IPS DF 6.9 (cell line): ENCODE measurements at regions not wholly inside any gene's neighbourhood (a gene's known extent, or its start where the extent isn't known, plus 50 kb on each side); places are given as distances from the start of the nearest gene placed in this dataset.

ENCODE experiments used
- DNase-seq: peaks from one replicate; pipeline ENCODE4 v3.0.0-alpha.2; 2013; ENCODE audit warnings: low read depth, low spot score
- H3K27ac ChIP-seq: one replicate; pipeline ENCODE4 v1.5.1; 2013; ENCODE audit warnings: low read length, control low read depth
- H3K27me3 ChIP-seq: 2 replicates; pipeline ENCODE4 v1.6.1; 2013; ENCODE audit warnings: mild to moderate bottlenecking, low read length; ENCODE audit not compliant: control insufficient read depth, insufficient read depth
- H3K36me3 ChIP-seq: 2 replicates; pipeline ENCODE4 v1.6.1; 2013; ENCODE audit warnings: low read length; ENCODE audit not compliant: control insufficient read depth, insufficient read depth
- H3K4me1 ChIP-seq: 2 replicates; pipeline ENCODE4 v1.6.1; 2013; ENCODE audit warnings: low read length; ENCODE audit not compliant: control insufficient read depth, insufficient read depth
- H3K4me3 ChIP-seq: 2 replicates; pipeline ENCODE4 v1.5.1; 2013; ENCODE audit warnings: mild to moderate bottlenecking, low read length
- H3K9me3 ChIP-seq: 2 replicates; pipeline ENCODE4 v1.6.1; 2013; ENCODE audit warnings: low read length, inconsistent platforms; ENCODE audit not compliant: control insufficient read depth, insufficient read depth
- WGBS: extraction: QIAGEN DNeasy Blood & Tissue Kit; methylation state at CpG from one replicate; pipeline ENCODE4 v1.1.7; 2013; ENCODE audit warnings: mixed read lengths, missing lambda C conversion rate; ENCODE audit not compliant: insufficient read length, insufficient coverage; 5-methylcytosine and 5-hydroxymethylcytosine counted together

DNA sequence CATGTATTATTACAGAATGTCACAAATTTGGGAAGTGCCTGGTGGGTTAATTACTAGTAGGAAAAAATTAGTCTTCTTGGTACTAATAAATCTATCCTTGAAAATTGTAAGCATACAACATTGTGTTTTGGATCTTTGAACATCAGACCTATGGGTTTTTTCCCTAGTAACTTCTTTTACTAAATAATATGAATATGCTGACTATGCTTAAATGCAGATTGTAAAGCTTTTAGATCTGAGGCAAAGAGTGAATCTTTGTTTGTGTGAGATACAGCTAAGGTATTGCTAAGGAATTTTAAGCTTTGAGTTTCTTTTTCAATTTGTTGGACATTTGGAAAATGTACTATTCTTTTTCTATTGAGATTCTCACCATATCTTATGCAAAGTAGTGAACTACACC, 390.6 kb upstream of the CCNH start:
- no peaks in the 10 kb centered on the region for H3K27me3 ChIP-seq
- no peaks in the 10 kb centered on the region for H3K36me3 ChIP-seq
- H3K4me3 ChIP-seq, result no peak overlapping the region
- DNase-seq, result no peak
- no peaks in the 10 kb centered on the region for H3K4me1 ChIP-seq
- H3K9me3 ChIP-seq, result no peaks in the 10 kb centered on the region
- no peak overlapping the region for H3K27ac ChIP-seq

- no peak for DNase-seq
- Histone ChIP-seq H3K4me3 (no peak overlapping the region), H3K36me3 (no peaks in the 10 kb centered on the region), H3K27me3 (no peaks in the 10 kb centered on the region), H3K4me1 (no peaks in the 10 kb centered on the region), H3K9me3 (no peaks in the 10 kb centered on the region), H3K27ac (no peak overlapping the region)
- WGBS, result no CpG with 5 or more reads among the region's 4 CpGs
Measured at GRCh38 chr5:87791869-87792268, 379.1 kb upstream of the CCNH start.

- no peak for DNase-seq
- Histone ChIP-seq H3K4me3 (no peak overlapping the region), H3K36me3 (no peaks in the 10 kb centered on the region), H3K27me3 (no peaks in the 10 kb centered on the region; the same call in 1 of the 2 replicates), H3K4me1 (no peaks in the 10 kb centered on the region), H3K27ac (no peak overlapping the region), H3K9me3 (no peaks in the 10 kb centered on the region)
- WGBS, result no CpG with 5 or more reads among the region's 2 CpGs
Measured at GRCh38 chr5:87788416-87788815, 375.7 kb upstream of the CCNH start.

DNA sequence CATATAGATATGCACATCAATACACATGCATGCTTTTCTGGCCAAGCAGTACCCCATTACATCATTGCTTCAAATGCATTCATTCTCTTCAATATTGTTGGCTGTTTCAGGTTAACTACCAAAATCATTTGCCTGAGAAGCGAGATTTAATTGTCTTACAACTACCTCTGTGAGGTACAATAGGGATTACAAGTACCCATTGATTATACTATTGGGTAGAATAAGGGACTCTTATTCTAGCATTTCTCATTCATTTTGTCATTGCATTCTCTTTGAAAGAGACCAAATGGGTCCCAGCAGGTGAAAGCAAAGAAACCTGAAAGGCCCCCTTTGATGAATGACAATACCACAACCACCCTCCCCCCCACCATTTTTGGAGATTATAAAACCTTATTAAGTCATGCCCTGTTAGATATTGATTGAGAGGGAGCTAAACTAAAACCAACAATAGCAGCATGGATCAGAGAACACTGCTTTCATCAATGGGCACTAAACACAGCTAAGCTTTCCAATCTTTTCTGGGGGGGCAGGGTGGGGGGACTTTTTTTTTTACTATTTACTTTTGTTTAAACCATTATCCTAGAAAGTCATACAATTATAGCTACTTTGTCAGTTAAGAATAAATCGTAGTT, 375.0 kb upstream of the CCNH start:
- H3K4me1 ChIP-seq, result no peaks in the 10 kb centered on the region
- H3K36me3 ChIP-seq, result no peaks in the 10 kb centered on the region
- peak; percentile 52 for DNase-seq
- no peaks in the 10 kb centered on the region; the same call in 1 of the 2 replicates for H3K27me3 ChIP-seq
- H3K4me3 ChIP-seq, result no peak overlapping the region
- WGBS, result no CpG with 5 or more reads among the region's 2 CpGs
- no peaks in the 10 kb centered on the region for H3K9me3 ChIP-seq
- H3K27ac ChIP-seq, result no peak overlapping the region

DNA sequence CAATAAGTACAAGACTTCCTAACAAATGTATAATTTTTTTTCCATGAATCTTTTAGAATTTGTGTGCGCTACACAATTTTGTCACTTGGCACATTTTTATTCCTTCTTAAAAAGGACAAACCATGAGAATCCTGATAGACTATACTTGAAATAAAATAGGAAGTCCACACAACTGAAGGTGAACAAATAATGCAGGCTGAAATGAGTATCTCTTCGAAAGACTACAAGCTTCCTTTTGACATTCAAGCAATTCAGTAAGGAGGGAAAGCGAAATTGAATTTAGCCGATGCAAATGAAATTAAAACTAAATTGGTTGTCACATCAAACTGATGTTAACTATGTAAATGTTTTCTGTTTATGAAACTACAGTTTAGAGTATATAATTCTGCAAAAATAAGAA, 374.4 kb upstream of the CCNH start:
- no peak overlapping the region for H3K4me3 ChIP-seq

GRCh38 chr5:87786471-87786870, 373.7 kb upstream of the CCNH start:
- Histone ChIP-seq H3K4me1 (no peaks in the 10 kb centered on the region), H3K4me3 (no peak overlapping the region), H3K36me3 (no peaks in the 10 kb centered on the region), H3K9me3 (no peaks in the 10 kb centered on the region), H3K27me3 (no peaks in the 10 kb centered on the region; the same call in 1 of the 2 replicates), H3K27ac (no peak overlapping the region)
- DNase-seq, result no peak
- WGBS, result no CpG with 5 or more reads among the region's 1 CpG

More for the DNA sequence above, 374.4 kb upstream of the CCNH start:
- WGBS, result no CpG with 5 or more reads among the region's 4 CpGs
- Histone ChIP-seq H3K27me3 (no peaks in the 10 kb centered on the region; the same call in 1 of the 2 replicates), H3K4me1 (no peaks in the 10 kb centered on the region), H3K27ac (no peak overlapping the region), H3K9me3 (no peaks in the 10 kb centered on the region), H3K36me3 (no peaks in the 10 kb centered on the region)
- DNase-seq, result no peak

- no peak for DNase-seq
- no peaks in the 10 kb centered on the region; the same call in 1 of the 2 replicates for H3K27me3 ChIP-seq
- H3K4me3 ChIP-seq, result no peak overlapping the region
- WGBS, result no CpG with 5 or more reads among the region's 4 CpGs
- no peak overlapping the region for H3K27ac ChIP-seq
- H3K9me3 ChIP-seq, result no peaks in the 10 kb centered on the region
- no peaks in the 10 kb centered on the region for H3K4me1 ChIP-seq
- no peaks in the 10 kb centered on the region for H3K36me3 ChIP-seq
Measured at GRCh38 chr5:87785554-87786335, 373.0 kb upstream of the CCNH start.

DNA sequence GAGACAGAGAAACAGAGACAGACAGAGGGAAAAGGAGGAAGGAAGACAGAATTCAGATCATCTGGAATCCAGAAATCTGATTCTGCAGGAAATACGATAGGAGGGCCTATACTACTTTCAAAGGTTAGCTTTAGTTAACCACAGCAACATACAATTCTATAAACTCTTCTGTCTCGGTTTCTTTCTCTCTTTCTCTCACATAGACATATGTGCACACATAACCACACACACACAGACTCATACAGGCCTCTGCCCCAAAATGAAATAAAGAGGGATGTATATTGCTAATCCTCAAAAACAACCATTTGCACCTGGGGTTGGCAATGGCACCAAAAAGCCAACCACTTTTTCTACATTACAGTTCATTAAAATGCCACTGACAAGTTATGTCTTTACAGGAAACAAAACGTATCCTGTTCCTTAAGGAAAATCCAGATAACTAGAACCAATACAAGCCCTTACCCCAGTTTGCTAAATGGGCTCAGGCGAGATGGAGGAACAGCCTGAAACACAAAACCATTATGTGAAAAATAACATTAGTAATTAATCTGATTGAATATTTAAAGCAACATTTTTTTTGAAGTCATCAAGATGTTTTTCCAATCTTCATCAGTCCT, 372.3 kb upstream of the CCNH start:
- no peaks in the 10 kb centered on the region for H3K36me3 ChIP-seq
- WGBS, result no CpG with 5 or more reads among the region's 4 CpGs
- H3K9me3 ChIP-seq, result no peaks in the 10 kb centered on the region
- H3K4me1 ChIP-seq, result no peaks in the 10 kb centered on the region
- no peak overlapping the region for H3K27ac ChIP-seq
- no peak overlapping the region for H3K4me3 ChIP-seq
- no peak for DNase-seq
- H3K27me3 ChIP-seq, result no peaks in the 10 kb centered on the region; the same call in 1 of the 2 replicates

DNA sequence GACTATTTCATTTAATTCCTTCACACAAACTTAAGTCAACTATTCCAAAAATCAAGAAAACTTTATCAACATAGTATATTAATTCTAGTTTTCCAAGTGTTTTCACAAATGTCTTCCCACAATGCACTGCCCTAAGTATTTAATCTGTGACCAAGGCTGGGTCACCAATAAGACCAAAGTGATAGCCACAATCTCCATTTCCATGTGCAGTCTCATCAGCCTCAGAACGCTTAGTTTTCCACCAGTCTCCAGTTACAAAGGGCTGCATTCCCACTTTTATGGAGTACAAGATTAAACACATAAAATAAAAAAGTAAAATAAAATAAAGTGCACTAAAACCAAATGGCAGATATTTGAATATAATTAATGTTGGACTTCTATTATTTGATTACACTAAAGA, 371.6 kb upstream of the CCNH start:
- WGBS, result no CpG with 5 or more reads among the region's 1 CpG
- DNase-seq, result no peak

GRCh38 chr5:87782916-87783315, 370.2 kb upstream of the CCNH start:
- no peak overlapping the region for H3K27ac ChIP-seq
- DNase-seq, result no peak
- no peaks in the 10 kb centered on the region for H3K36me3 ChIP-seq
- no peaks in the 10 kb centered on the region for H3K4me1 ChIP-seq
- no CpG with 5 or more reads among the region's 3 CpGs for WGBS
- H3K4me3 ChIP-seq, result no peak overlapping the region
- no peaks in the 10 kb centered on the region for H3K9me3 ChIP-seq
- H3K27me3 ChIP-seq, result no peaks in the 10 kb centered on the region; the same call in 1 of the 2 replicates

More for the DNA sequence above, 371.6 kb upstream of the CCNH start:
- Histone ChIP-seq H3K4me3 (no peak overlapping the region), H3K9me3 (no peaks in the 10 kb centered on the region), H3K36me3 (no peaks in the 10 kb centered on the region), H3K4me1 (no peaks in the 10 kb centered on the region), H3K27ac (no peak overlapping the region), H3K27me3 (no peaks in the 10 kb centered on the region; the same call in 1 of the 2 replicates)
